IPS DF 6.9 (cell line): ENCODE measurements at regions not wholly inside any gene's neighbourhood (a gene's known extent, or its start where the extent isn't known, plus 50 kb on each side); places are given as distances from the start of the nearest gene placed in this dataset.

Experiments used
- DNase-seq: peaks from one replicate; pipeline ENCODE4 v3.0.0-alpha.2; 2013; ENCODE audit warnings: low read depth, low spot score
- H3K27ac ChIP-seq: one replicate; pipeline ENCODE4 v1.5.1; 2013; ENCODE audit warnings: low read length, control low read depth
- H3K27me3 ChIP-seq: 2 replicates; pipeline ENCODE4 v1.6.1; 2013; ENCODE audit warnings: mild to moderate bottlenecking, low read length; ENCODE audit not compliant: control insufficient read depth, insufficient read depth
- H3K36me3 ChIP-seq: 2 replicates; pipeline ENCODE4 v1.6.1; 2013; ENCODE audit warnings: low read length; ENCODE audit not compliant: control insufficient read depth, insufficient read depth
- H3K4me1 ChIP-seq: 2 replicates; pipeline ENCODE4 v1.6.1; 2013; ENCODE audit warnings: low read length; ENCODE audit not compliant: control insufficient read depth, insufficient read depth
- H3K4me3 ChIP-seq: 2 replicates; pipeline ENCODE4 v1.5.1; 2013; ENCODE audit warnings: mild to moderate bottlenecking, low read length
- H3K9me3 ChIP-seq: 2 replicates; pipeline ENCODE4 v1.6.1; 2013; ENCODE audit warnings: low read length, inconsistent platforms; ENCODE audit not compliant: control insufficient read depth, insufficient read depth
- whole genome bisulfite sequencing: extraction: QIAGEN DNeasy Blood & Tissue Kit; methylation state at CpG from one replicate; pipeline ENCODE4 v1.1.7; 2013; ENCODE audit warnings: mixed read lengths, missing lambda C conversion rate; ENCODE audit not compliant: insufficient read length, insufficient coverage; 5-methylcytosine and 5-hydroxymethylcytosine counted together

GRCh38 chr9:27701587-27701986, 128.3 kb upstream of the C9orf72 start:
- H3K36me3 ChIP-seq: no peaks in the 10 kb centered on the region
- H3K4me1 ChIP-seq: no peaks in the 10 kb centered on the region
- H3K9me3 ChIP-seq: no peaks in the 10 kb centered on the region
- no peak for DNase-seq
- WGBS: no CpG with 5 or more reads among the region's 7 CpGs
- no peaks in the 10 kb centered on the region for H3K27me3 ChIP-seq
- H3K27ac ChIP-seq: no peak overlapping the region
- no peak overlapping the region for H3K4me3 ChIP-seq

- no peak for DNase-seq
- no CpG with 5 or more reads among the region's 2 CpGs for WGBS
These were observed 130.1 kb upstream of the C9orf72 start for GRCh38 chr9:27703216-27703980.

DNA sequence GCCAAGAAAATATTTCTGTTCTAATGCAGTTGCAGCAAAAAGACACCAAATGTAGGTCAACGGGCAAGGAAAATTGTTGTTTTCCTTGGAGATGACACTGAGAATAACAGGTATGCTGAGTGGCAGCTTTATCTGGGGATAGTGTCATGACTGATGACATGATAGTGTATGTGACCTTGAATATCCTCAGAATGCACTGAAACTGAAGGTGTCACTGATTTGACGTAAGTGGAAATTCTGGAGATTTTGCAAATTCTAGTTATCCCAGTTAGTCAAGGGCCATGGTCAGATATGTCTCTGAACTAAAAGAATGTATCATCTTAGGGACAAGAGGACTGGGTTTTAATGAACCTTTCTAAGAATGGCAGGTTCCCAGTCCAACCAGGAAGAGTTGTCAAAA, 138.0 kb upstream of the C9orf72 start:
- Histone ChIP-seq H3K27me3 (no peaks in the 10 kb centered on the region), H3K36me3 (no peaks in the 10 kb centered on the region), H3K4me1 (no peaks in the 10 kb centered on the region), H3K4me3 (no peak overlapping the region), H3K27ac (no peak overlapping the region), H3K9me3 (no peaks in the 10 kb centered on the region)
- no CpG with 5 or more reads among the region's 2 CpGs for WGBS
- no peak for DNase-seq

More at GRCh38 chr9:27703216-27703980, 130.1 kb upstream of the C9orf72 start:
- Histone ChIP-seq H3K4me1 (no peaks in the 10 kb centered on the region), H3K27ac (no peak overlapping the region), H3K9me3 (no peaks in the 10 kb centered on the region), H3K36me3 (no peaks in the 10 kb centered on the region), H3K27me3 (no peaks in the 10 kb centered on the region), H3K4me3 (no peak overlapping the region)

- Histone ChIP-seq H3K4me3 (no peak overlapping the region), H3K9me3 (no peaks in the 10 kb centered on the region), H3K27ac (no peak overlapping the region), H3K27me3 (no peaks in the 10 kb centered on the region), H3K4me1 (no peaks in the 10 kb centered on the region), H3K36me3 (no peaks in the 10 kb centered on the region)
- DNase-seq: no peak
- no CpG with 5 or more reads among the region's 7 CpGs for WGBS
These were observed 139.5 kb upstream of the C9orf72 start for GRCh38 chr9:27712806-27713205.

- Histone ChIP-seq H3K27ac (no peak overlapping the region), H3K9me3 (no peaks in the 10 kb centered on the region), H3K27me3 (no peaks in the 10 kb centered on the region), H3K36me3 (no peaks in the 10 kb centered on the region), H3K4me3 (no peak overlapping the region), H3K4me1 (no peaks in the 10 kb centered on the region)
- WGBS: no CpG with 5 or more reads among the region's 1 CpG
- DNase-seq: no peak
These were observed 141.1 kb upstream of the C9orf72 start for GRCh38 chr9:27714388-27714787.

DNA sequence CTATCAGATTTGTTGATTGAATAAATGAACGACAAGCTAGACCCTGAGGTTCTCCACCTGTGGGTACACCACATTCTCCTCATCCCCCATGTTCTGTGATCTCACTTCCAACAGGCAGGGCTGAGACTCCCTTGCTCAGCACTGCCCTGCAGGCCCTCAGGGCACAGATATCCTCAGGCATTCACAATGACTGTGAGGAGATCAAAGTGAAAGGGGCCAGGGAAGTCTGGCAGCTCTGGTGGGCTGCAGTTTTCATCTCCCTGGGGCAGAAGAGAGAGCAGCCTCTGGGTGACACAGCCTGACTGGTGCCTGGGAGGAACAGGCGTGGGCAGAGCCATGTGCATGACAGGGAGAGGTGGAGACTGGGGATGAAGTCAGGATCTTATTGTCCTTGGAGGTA, 142.4 kb upstream of the C9orf72 start:
- WGBS: no CpG with 5 or more reads among the region's 2 CpGs
- DNase-seq: no peak
- H3K4me3 ChIP-seq: no peak overlapping the region
- no peaks in the 10 kb centered on the region for H3K36me3 ChIP-seq
- no peak overlapping the region for H3K27ac ChIP-seq
- no peaks in the 10 kb centered on the region for H3K9me3 ChIP-seq
- H3K4me1 ChIP-seq: no peaks in the 10 kb centered on the region
- no peaks in the 10 kb centered on the region for H3K27me3 ChIP-seq

GRCh38 chr9:27717991-27718390, 144.7 kb upstream of the C9orf72 start:
- Histone ChIP-seq H3K27ac (no peak overlapping the region), H3K9me3 (no peaks in the 10 kb centered on the region), H3K4me1 (no peaks in the 10 kb centered on the region), H3K4me3 (no peak overlapping the region), H3K36me3 (no peaks in the 10 kb centered on the region), H3K27me3 (no peaks in the 10 kb centered on the region)
- no CpG with 5 or more reads among the region's 2 CpGs for WGBS
- DNase-seq: no peak

- no peak for DNase-seq
- Histone ChIP-seq H3K4me1 (no peaks in the 10 kb centered on the region), H3K9me3 (no peaks in the 10 kb centered on the region), H3K36me3 (no peaks in the 10 kb centered on the region), H3K4me3 (no peak overlapping the region), H3K27me3 (no peaks in the 10 kb centered on the region), H3K27ac (no peak overlapping the region)
- WGBS: no CpG with 5 or more reads among the region's 2 CpGs
These were observed 146.4 kb upstream of the C9orf72 start for GRCh38 chr9:27719711-27720110.

DNA sequence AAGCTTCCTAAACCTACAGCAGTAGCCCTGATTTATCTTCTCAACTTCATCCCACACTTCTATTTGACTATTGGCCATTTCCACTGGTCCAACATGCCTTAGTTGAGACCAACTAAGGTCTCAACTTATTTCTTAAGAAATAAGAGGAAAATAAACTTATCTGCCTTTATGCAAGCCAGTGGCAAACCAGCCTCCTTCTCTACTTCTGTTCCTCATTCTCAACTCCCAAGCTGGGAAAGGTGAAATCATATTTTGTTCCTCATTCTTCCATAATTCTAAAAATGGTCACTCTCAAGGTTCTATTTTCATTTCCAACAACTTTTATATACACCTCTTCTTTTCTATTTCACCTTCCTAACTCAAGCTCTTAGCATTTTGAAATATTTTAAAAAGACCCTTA, 149.6 kb upstream of the C9orf72 start:
- H3K27me3 ChIP-seq: no peaks in the 10 kb centered on the region
- no peaks in the 10 kb centered on the region for H3K36me3 ChIP-seq
- H3K9me3 ChIP-seq: no peaks in the 10 kb centered on the region
- H3K27ac ChIP-seq: no peak overlapping the region
- H3K4me3 ChIP-seq: no peak overlapping the region
- no peaks in the 10 kb centered on the region; the same call in 1 of the 2 replicates for H3K4me1 ChIP-seq
- no peak for DNase-seq

- no peak overlapping the region for H3K4me3 ChIP-seq
These were observed 153.2 kb upstream of the C9orf72 start for GRCh38 chr9:27726244-27727081.

More at GRCh38 chr9:27726244-27727081, 153.2 kb upstream of the C9orf72 start:
- H3K27ac ChIP-seq: no peak overlapping the region
- H3K36me3 ChIP-seq: no peaks in the 10 kb centered on the region
- DNase-seq: peak; percentile 76
- no peaks in the 10 kb centered on the region for H3K27me3 ChIP-seq
- no peaks in the 10 kb centered on the region for H3K9me3 ChIP-seq
- no CpG with 5 or more reads among the region's 4 CpGs for WGBS
- H3K4me1 ChIP-seq: no peaks in the 10 kb centered on the region; the same call in 1 of the 2 replicates
